HG02763 (cell line): ENCODE measurements at regions not wholly inside any gene's neighbourhood (a gene's known extent, or its start where the extent isn't known, plus 50 kb on each side); places are given as distances from the start of the nearest gene placed in this dataset.

Experiments
- ATAC-seq: cut with Tn5 transposase; IDR thresholded peaks from one replicate; pipeline ENCODE4 v1.9.1; 2021; ENCODE audit warnings: mild to moderate bottlenecking, moderate library complexity; ENCODE audit not compliant: unreplicated experiment

GRCh38 chr10:3471927-3472286, 299.3 kb upstream of the PITRM1 start:
- ATAC-seq: no peak

GRCh38 chr10:3471472-3471871, 298.9 kb upstream of the PITRM1 start:
- no peak for ATAC-seq

GRCh38 chr10:3470191-3470590, 297.6 kb upstream of the PITRM1 start:
- ATAC-seq: no peak

- ATAC-seq: no peak
These were observed 297.0 kb upstream of the PITRM1 start for GRCh38 chr10:3469639-3470020.

GRCh38 chr10:3468919-3469638, 296.5 kb upstream of the PITRM1 start:
- ATAC-seq: no peak

- no peak for ATAC-seq
These were observed 294.7 kb upstream of the PITRM1 start for GRCh38 chr10:3467052-3467951.

- no peak for ATAC-seq
These were observed 292.9 kb upstream of the PITRM1 start for GRCh38 chr10:3465406-3465891.

- no peak for ATAC-seq
These were observed 292.3 kb upstream of the PITRM1 start for GRCh38 chr10:3464760-3465405.

GRCh38 chr10:3460420-3461128, 288.0 kb upstream of the PITRM1 start:
- no peak for ATAC-seq

- ATAC-seq: no peak
These were observed 283.1 kb upstream of the PITRM1 start for GRCh38 chr10:3455385-3456334.

GRCh38 chr10:3452683-3453361, 280.2 kb upstream of the PITRM1 start:
- ATAC-seq: no peak

GRCh38 chr10:3452173-3452626, 279.6 kb upstream of the PITRM1 start:
- no peak for ATAC-seq

- ATAC-seq: no peak
These were observed 279.1 kb upstream of the PITRM1 start for GRCh38 chr10:3451516-3452172.

GRCh38 chr10:3446221-3446620, 273.6 kb upstream of the PITRM1 start:
- ATAC-seq: no peak

GRCh38 chr10:3445648-3446047, 273.1 kb upstream of the PITRM1 start:
- ATAC-seq: no peak

- no peak for ATAC-seq
These were observed 269.9 kb upstream of the PITRM1 start for GRCh38 chr10:3442451-3442990.

- no peak for ATAC-seq
These were observed 266.6 kb upstream of the PITRM1 start for GRCh38 chr10:3439183-3439582.

GRCh38 chr10:3438606-3439005, 266.0 kb upstream of the PITRM1 start:
- no peak for ATAC-seq
